GM19395 (cell line): ENCODE measurements at regions not wholly inside any gene's neighbourhood (a gene's known extent, or its start where the extent isn't known, plus 50 kb on each side); places are given as distances from the start of the nearest gene placed in this dataset.
A peak's percentile ranks its signal among the peaks of the same experiment; 100 is the strongest.
"Not testable (repeated sequence)": the region's sequence is repeated elsewhere in the genome, so short reads cannot be mapped to it uniquely, and the experiment has no call there.

Experiments
- ATAC-seq: cut with Tn5 transposase; IDR thresholded peaks from one replicate; pipeline ENCODE4 v1.9.1; 2021; ENCODE audit warnings: mild to moderate bottlenecking, moderate library complexity; ENCODE audit not compliant: unreplicated experiment

- ATAC-seq, result no peak
These were observed 210.0 kb downstream of the PLA2G4A start for GRCh38 chr1:187038784-187039183.

- ATAC-seq, result no peak
These were observed 212.4 kb downstream of the PLA2G4A start for GRCh38 chr1:187041104-187041503.

GRCh38 chr1:187042538-187042937 lies 213.8 kb downstream of the PLA2G4A start:
- no peak for ATAC-seq

- not testable (repeated sequence) for ATAC-seq
These were observed 214.7 kb downstream of the PLA2G4A start for GRCh38 chr1:187043433-187043832.

DNA sequence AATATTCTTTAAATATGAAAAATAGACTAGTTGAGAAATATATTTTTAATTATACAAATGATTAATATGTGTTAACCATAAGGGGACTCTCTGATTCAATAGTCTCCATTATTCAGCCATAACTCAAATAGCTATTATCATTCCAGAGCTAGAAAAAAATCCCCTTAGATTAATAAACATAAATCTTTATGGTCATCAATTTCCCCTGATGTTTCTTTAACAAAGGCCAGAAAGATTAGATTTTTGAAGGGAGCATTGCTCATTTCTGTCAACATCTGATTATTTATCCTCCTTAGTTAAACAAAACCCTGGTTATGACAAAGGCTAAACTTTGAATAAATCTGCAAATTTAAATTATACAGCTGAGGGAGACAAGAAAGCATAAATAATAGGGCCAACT lies 215.7 kb downstream of the PLA2G4A start:
- no peak for ATAC-seq

- no peak for ATAC-seq
These were observed 216.6 kb downstream of the PLA2G4A start for GRCh38 chr1:187045371-187045770.

GRCh38 chr1:187046293-187046692 lies 217.5 kb downstream of the PLA2G4A start:
- no peak for ATAC-seq

DNA sequence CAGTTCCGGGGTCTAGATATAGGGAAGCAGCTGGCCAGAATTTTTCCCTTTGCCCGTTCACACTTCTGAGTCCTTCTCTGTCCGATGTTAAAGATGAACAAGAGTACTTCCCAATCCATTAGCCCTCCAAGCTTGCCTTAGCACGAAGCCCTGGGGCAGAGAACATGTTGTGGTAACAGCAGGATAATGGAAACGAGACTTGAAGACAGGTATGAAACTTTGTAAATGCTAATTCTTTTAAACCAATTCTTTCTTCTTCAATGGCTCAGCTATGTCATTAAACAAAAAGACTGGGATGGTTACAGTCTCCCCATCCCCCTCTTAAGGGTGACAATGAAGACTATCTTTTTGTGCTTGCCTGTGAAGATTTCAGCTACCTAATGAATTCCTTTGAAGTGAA lies 218.5 kb downstream of the PLA2G4A start:
- no peak for ATAC-seq

DNA sequence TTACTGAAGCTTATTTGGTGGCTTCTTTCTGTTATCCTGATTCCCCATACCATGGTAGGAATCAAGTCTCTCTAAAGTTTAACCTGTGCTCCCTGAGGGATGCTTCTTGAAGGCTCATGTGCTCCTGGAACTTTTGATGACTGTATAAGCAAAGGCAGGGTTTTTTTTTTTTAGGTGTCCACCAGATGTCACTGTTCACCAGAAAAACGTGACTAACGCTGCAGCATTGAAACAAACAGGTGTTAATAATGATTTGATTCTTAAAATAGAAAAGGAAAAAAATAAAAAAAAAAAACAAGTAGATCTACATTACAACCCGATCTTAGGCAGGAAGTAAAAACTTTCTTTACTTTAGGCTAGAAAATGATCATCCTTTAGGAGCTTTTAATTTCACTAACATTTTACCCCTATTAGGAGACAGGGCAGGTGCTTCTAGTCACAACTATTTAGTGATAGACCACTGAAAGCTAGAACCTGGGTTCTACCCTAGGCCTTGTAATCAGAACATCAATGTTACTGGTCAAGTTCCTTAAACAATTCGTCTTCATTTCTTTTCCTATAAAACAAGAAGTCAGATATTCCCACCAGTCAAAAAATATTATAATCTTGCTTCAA lies 223.0 kb downstream of the PLA2G4A start:
- ATAC-seq, result peak; percentile 83

DNA sequence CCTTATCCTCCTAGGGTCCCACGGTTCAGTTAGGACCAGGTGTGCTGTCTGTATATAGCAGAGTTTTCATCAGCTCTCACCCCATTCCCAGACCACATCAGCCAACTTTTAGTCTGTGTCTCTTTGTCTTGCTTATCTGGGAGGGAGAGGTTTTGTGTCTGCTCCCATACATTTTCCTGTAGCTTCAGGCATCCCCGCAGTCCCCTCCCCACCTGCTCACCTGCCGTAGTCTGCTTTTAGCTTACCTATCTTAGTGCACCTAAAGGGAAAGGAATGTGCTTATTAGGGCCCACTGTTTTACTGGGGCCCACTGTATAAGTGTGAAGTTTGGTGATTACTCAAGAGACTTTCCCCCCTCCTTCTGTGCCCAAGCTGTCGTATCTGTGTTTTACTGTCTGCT lies 225.1 kb downstream of the PLA2G4A start:
- no peak for ATAC-seq

DNA sequence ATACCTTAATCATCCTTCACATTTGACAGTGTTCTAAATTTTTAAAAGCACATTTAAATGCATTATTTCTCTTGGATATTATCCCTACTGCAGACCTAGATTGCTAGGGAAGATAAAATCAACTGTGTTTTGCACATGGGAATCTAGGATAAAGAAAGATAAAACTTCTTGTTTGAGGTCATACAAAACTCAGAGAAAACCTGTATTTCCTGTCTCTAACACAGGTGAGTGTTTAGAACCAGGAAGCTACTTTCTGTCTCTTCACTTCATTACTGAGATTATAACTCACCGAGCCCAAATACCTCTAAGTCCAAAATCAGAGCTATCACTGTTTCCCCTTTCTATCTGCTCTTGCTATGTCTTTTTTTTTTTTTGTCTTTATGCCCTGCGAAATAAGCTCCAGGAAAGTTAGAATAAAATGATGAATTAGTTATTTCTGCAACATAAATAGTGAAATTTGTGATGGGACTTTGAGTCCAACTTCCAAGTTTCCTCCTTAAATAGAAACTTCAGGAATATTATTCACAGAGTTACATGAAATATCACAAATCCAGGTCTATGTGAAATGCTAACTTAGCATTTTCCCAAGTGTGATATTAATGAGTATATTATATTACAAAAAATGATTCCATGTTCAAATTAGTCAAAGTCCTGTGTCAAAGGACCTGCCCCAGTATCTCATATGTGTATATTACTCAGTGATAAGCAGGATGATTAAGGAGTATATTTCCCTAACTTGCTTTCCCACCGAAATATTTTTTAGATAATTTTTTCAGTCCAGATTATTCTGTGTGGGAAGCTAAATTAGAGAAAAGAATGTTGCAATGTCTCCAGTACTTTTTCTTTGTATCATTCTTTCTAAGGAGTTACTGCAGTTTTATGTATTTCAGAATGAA lies 226.4 kb downstream of the PLA2G4A start:
- ATAC-seq, result no peak

DNA sequence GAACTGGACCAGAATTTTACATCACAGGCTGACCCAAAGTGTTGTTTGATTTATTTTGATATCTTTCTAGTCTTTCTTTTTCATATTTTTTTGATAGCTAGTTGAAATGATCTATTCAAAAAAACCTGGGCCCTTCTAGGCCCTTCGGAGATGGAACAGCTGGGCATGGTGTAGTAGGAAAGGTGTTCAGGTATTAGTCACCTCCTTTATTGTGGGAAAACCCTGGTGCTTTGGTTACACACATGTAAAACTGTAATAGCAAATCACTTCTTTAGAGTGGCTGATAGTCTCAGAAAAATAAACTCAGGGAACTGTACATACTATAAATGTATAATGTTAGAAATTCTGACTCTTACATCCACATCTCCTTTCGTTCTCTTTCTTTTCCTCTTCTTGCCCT lies 234.5 kb downstream of the PLA2G4A start:
- no peak for ATAC-seq

- ATAC-seq, result no peak
These were observed 238.4 kb downstream of the PLA2G4A start for GRCh38 chr1:187067160-187067559.

DNA sequence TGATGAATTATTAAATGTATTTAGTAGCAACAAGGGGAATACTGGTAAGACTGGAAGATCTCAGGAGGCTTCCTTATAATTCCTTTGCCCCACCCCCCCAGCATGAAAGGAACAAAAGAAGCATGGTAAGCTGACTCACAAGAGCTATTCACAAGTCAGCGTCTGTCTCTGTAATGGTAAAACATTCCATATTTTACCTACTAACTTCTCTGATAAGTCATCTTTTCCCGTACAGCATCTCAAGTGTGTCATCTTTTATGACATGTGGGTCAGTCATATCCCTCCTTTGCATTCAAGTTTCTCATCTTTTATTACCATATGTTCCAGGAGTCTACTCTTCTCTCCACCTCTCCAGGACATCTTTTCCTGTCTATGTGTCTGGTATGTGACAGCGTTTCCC lies 241.3 kb downstream of the PLA2G4A start:
- no peak for ATAC-seq

DNA sequence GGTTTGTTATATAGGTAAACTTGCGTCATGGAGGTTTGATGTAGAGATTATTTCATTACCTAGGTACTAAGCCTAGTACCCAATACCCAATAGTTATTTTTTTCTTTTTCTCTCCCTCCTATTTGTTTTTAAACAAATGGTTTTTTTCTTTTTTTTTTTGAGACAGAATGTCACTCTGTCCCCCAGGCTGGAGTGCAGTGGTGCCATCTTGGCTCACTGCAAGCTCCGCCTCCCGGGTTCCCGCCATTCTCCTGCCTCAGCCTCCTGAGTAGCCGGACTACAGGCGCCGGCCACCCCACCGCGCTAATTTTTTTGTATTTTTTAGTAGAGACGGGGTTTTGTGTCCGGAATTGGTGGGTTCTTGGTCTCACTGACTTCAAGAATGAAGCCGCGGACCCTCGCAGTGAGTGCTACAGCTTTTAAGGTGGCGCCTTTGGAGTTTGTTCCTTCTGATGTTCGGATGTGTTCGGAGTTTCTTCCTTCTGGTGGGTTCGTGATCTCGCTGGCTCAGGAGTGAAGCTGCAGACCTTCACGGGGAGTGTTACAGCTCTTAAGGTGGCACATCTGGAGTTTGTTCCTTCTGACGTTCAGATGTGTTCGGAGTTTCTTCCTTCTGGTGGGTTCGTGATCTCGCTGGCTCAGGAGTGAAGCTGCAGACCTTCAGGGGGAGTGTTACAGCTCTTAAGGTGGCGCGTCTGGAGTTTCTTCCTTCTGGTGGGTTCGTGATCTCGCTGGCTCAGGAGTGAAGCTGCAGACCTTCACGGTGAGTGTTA lies 243.7 kb downstream of the PLA2G4A start:
- peak; percentile 91 for ATAC-seq

DNA sequence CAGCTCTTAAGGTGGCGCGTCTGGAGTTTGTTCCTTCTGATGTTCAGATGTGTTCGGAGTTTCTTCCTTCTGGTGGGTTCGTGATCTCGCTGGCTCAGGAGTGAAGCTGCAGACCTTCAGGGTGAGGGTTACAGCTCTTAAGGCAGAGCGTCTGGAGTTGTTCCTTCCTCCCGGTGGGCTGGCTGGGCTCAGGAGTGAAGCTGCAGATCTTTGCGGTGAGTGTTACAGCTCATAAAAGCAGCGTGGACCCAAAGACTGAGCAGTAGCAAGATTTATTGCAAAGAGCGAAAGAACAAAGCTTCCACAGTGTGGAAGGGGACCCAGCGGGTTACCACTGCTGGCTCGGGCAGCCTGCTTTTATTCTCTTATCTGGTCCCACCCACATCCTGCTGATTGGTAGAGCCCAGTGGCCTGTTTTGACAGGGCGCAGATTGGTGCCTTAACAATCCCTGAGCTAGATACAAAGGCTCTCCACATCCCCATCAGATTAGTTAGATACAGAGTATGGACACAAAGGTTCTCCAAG lies 244.3 kb downstream of the PLA2G4A start:
- ATAC-seq, result peak; percentile 36

- ATAC-seq, result not testable (repeated sequence)
These were observed 245.0 kb downstream of the PLA2G4A start for GRCh38 chr1:187073634-187074245.

DNA sequence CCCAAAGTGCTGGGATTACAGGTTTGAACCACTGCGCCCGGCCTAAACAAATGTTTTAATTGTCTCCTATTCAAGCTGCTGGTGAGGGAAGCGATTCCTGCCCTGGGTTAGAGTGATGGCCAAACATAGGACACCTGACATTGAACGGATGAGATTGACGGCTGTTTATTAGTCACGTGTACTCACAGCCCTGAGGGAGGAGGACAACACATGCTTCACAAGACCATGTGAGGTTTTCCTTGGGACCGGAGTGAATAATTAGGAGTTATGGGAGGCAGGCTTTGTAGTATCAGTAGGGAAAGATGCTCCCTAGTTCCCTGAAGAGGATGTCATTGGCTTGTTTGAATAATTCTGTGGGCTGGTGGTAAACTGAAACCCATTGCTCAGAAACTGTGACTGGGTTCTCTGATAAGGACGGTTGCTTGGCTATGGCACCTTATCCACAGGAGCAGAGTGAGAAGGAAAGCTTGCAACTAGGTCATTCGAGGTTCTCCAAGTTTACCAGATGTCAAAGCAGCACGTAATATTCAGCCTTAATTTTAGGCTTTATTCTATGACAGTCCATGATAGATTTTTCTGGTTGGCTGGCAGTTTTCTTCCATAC lies 245.8 kb downstream of the PLA2G4A start:
- ATAC-seq, result no peak

GRCh38 chr1:187076922-187077321 lies 248.2 kb downstream of the PLA2G4A start:
- ATAC-seq, result no peak

DNA sequence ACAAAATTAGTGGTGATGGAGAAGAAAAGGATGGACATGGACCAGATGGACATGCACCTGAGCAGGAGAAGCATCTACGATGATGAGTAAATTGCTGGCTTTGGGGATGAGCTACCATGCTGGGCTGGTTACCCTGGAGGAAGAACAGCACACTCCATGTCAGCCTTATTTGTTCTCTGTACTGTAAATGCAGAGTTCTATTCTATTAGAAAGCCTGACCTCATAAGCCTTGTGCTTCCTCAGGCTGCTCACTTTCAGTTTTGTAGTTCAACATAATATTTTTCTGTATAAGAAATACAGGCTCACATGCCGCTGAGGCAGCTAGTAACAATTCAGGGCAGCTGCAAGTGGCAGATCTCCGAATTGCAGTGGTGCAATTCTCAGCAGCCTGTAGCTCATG lies 249.6 kb downstream of the PLA2G4A start:
- ATAC-seq, result no peak

DNA sequence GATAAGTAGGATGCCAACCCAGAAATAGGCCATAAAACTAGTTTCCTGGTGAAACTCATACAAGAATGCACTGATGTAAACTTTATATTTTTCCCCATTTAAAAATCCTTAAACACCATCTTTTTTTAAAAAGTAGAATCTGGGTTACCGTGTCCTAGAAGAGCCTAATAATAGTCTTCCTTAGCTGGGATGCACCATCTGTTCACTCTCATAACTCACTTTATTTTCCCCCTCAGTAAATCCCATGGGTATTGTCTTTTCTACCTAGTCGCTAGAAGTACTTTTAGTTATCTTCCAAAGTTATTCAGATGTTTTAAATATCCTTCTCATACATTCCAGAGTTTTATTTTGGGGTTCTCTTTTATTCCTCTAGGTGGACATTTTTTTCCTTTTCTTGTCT lies 250.2 kb downstream of the PLA2G4A start:
- ATAC-seq, result no peak
